Memory B cell (primary cell): ENCODE measurements at regions not wholly inside any gene's neighbourhood (a gene's known extent, or its start where the extent isn't known, plus 50 kb on each side); places are given as distances from the start of the nearest gene placed in this dataset.

ENCODE experiments used
- ATAC-seq: fragments of 150-1000 bp; cut with Tn5 transposase; 2 replicates; pipeline ENCODE4 v1.10.0; 2021; ENCODE audit warnings: low read depth, mild to moderate bottlenecking, moderate library complexity
- DNase-seq, 2 donors: peaks; one replicate each; pipeline ENCODE4 v3.0.0; 2022; ENCODE audit warnings: low spot score in 2 of 2
- H3K27ac Mint-ChIP-seq: one replicate; pipeline ENCODE4 v1.8.0; 2022; ENCODE audit warnings: mild to moderate bottlenecking, moderate library complexity, mixed read lengths
- H3K27me3 Mint-ChIP-seq: one replicate; pipeline ENCODE4 v1.8.0; 2022; ENCODE audit warnings: mixed read lengths
- H3K36me3 Mint-ChIP-seq: one replicate; pipeline ENCODE4 v1.8.0; 2022; ENCODE audit warnings: mild to moderate bottlenecking, mixed read lengths
- H3K4me1 Mint-ChIP-seq: one replicate; pipeline ENCODE4 v1.8.0; 2022; ENCODE audit warnings: mixed read lengths
- H3K4me3 Mint-ChIP-seq: one replicate; pipeline ENCODE4 v1.8.0; 2022; ENCODE audit warnings: mild to moderate bottlenecking, moderate library complexity, mixed read lengths
- H3K9me3 Mint-ChIP-seq: one replicate; pipeline ENCODE4 v1.8.0; 2022; ENCODE audit warnings: mixed read lengths

DNA sequence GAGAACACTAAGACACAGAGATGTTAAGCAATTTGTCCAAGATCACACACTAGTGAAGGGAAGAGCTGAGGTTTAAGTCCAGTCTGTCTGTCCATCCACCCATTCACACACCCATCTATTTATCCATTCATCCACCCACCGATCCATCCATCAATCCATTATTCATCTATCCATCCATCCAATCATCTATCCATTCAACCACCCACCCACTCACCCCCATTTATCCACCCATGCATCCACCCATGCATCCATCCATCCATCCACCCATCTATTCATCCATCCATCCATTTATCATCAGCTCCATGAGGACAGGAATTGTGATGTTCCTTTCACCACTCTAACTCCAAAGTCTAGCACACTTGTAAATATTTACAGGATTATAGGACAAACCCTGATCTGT is 242.3 kb upstream of the PMEPA1 start:
- Mint-ChIP-seq H3K36me3 (peaks cover 2% of the 10 kb centered on the region), H3K27me3 (peaks cover 26% of the 10 kb centered on the region), H3K4me1 (no peaks in the 10 kb centered on the region), H3K9me3 (peaks cover 9% of the 10 kb centered on the region), H3K27ac (no peak overlapping the region), H3K4me3 (no peak overlapping the region)
- DNase-seq (no peak), ATAC-seq (no peak)

DNA sequence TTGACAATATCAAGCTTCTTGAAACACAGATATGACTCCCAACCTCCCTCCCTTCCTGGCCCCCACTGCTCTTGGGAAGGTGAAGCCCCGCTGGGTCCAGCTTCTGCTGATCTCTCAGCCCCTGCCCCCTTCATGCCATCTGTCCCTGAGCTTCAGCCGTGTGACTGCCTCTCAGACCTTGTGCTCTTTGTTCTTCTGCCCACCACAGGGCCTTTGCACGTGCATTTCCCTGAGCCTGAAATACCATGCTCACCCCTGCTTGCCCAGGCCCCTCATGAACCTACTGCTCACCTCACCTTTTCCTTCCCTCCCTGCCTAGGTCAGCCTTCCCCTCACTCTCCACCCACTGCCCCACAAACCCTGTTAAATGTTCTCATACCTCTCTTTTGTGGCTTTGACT is 241.7 kb upstream of the PMEPA1 start:
- H3K27ac Mint-ChIP-seq: no peak overlapping the region
- H3K9me3 Mint-ChIP-seq: peaks cover 9% of the 10 kb centered on the region
- H3K4me3 Mint-ChIP-seq: no peak overlapping the region
- peaks cover 27% of the 10 kb centered on the region for H3K27me3 Mint-ChIP-seq
- DNase-seq (no peak), ATAC-seq (no peak)
- peaks cover 2% of the 10 kb centered on the region for H3K36me3 Mint-ChIP-seq
- no peaks in the 10 kb centered on the region for H3K4me1 Mint-ChIP-seq

- peaks cover 27% of the 10 kb centered on the region for H3K27me3 Mint-ChIP-seq
- peaks cover 2% of the 10 kb centered on the region for H3K36me3 Mint-ChIP-seq
- DNase-seq (no peak), ATAC-seq (no peak)
- H3K4me1 Mint-ChIP-seq: no peaks in the 10 kb centered on the region
- no peak overlapping the region for H3K27ac Mint-ChIP-seq
- H3K4me3 Mint-ChIP-seq: no peak overlapping the region
- peaks cover 9% of the 10 kb centered on the region for H3K9me3 Mint-ChIP-seq
These were observed 241.1 kb upstream of the PMEPA1 start for GRCh38 chr20:57950764-57951485.

GRCh38 chr20:57948180-57948955 is 238.6 kb upstream of the PMEPA1 start:
- peaks cover 9% of the 10 kb centered on the region for H3K9me3 Mint-ChIP-seq
- no peak for DNase-seq

GRCh38 chr20:57947421-57948179 is 237.8 kb upstream of the PMEPA1 start:
- no peaks in the 10 kb centered on the region for H3K4me1 Mint-ChIP-seq
- peaks cover 9% of the 10 kb centered on the region for H3K9me3 Mint-ChIP-seq
- DNase-seq: no peak
- H3K4me3 Mint-ChIP-seq: no peak overlapping the region
- H3K27ac Mint-ChIP-seq: no peak overlapping the region
- ATAC-seq: no peak
- H3K36me3 Mint-ChIP-seq: peaks cover 2% of the 10 kb centered on the region
- peaks cover 23% of the 10 kb centered on the region for H3K27me3 Mint-ChIP-seq

More at GRCh38 chr20:57948180-57948955, 238.6 kb upstream of the PMEPA1 start:
- ATAC-seq: no peak
- H3K36me3 Mint-ChIP-seq: peaks cover 2% of the 10 kb centered on the region
- H3K4me3 Mint-ChIP-seq: no peak overlapping the region
- H3K4me1 Mint-ChIP-seq: no peaks in the 10 kb centered on the region
- no peak overlapping the region for H3K27ac Mint-ChIP-seq
- peaks cover 20% of the 10 kb centered on the region for H3K27me3 Mint-ChIP-seq

- ATAC-seq (no peak), DNase-seq (no peak)
- Mint-ChIP-seq H3K27ac (no peak overlapping the region), H3K27me3 (peaks cover 19% of the 10 kb centered on the region), H3K4me1 (no peaks in the 10 kb centered on the region), H3K36me3 (peaks cover under 1% of the 10 kb centered on the region), H3K4me3 (no peak overlapping the region), H3K9me3 (peaks cover 9% of the 10 kb centered on the region)
These were observed 236.9 kb upstream of the PMEPA1 start for GRCh38 chr20:57946559-57947315.

DNA sequence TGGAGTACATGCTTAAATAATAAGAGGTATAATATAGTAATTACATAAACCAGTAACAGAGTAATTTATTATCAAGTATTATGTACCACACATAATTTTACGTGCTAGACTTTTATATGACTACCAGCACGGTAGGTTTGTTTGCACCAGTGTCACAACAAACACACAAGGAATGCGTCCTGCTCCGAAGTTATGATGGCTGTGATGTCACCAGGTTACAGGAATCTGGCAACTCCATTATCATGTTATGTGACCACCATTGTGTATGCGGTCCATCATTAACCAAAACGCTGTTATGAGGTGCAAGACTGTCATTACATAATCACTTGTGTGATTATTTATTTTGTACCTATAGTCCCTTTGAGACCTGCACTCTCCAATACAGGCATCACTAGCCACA is 235.2 kb upstream of the PMEPA1 start:
- Mint-ChIP-seq H3K4me3 (no peak overlapping the region), H3K9me3 (peaks cover 7% of the 10 kb centered on the region), H3K36me3 (no peaks in the 10 kb centered on the region), H3K4me1 (no peaks in the 10 kb centered on the region), H3K27ac (no peak overlapping the region), H3K27me3 (peaks cover 18% of the 10 kb centered on the region)
- no peak for DNase-seq
- no peak for ATAC-seq

DNA sequence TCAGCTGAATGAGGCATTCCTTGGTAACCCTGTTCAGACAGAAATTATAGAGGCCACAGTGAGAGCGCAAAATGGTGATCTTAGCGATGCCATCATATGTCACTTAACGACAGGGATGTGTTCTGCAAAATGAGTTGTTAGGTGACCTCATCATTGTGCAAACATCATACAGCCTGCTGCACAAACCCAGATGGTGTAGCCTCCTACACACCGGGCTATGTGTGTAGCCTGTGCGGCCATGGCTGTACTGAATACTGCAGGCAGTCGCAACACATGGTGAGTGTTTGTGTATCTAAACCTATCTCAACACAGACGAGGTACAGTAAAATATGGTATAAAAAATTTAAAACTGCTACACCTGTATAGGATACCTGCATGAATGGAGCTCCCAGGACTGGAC is 234.1 kb upstream of the PMEPA1 start:
- H3K9me3 Mint-ChIP-seq: peaks cover 4% of the 10 kb centered on the region
- no peaks in the 10 kb centered on the region for H3K36me3 Mint-ChIP-seq
- no peak overlapping the region for H3K27ac Mint-ChIP-seq
- H3K27me3 Mint-ChIP-seq: peaks cover 14% of the 10 kb centered on the region
- H3K4me3 Mint-ChIP-seq: no peak overlapping the region
- H3K4me1 Mint-ChIP-seq: no peaks in the 10 kb centered on the region
- ATAC-seq: no peak
- no peak for DNase-seq

DNA sequence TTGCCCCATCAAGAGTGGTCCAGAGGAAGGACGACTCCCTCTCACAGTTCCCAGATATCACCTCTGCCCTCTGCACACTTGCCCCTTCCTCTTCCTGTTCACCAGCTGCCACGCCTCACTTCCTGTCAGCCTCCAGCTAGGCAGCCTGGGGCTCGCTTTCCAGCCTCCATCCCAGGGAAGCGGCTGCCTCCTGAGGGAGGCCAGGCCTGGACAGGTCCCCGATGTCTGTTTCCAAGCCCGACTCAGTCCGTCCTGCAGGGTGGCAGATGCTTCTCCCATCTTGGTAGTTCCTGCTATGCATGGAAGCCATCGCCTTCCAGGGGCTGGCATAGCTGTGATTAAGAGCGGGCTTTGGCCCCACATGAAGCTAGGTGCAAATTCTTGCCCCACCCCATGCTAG is 233.5 kb upstream of the PMEPA1 start:
- ATAC-seq (no peak), DNase-seq (no peak)
- no peak overlapping the region for H3K4me3 Mint-ChIP-seq
- H3K9me3 Mint-ChIP-seq: peaks cover 2% of the 10 kb centered on the region
- peaks cover 14% of the 10 kb centered on the region for H3K27me3 Mint-ChIP-seq
- no peak overlapping the region for H3K27ac Mint-ChIP-seq
- H3K36me3 Mint-ChIP-seq: no peaks in the 10 kb centered on the region
- no peaks in the 10 kb centered on the region for H3K4me1 Mint-ChIP-seq

GRCh38 chr20:57941604-57942381 is 232.0 kb upstream of the PMEPA1 start:
- ATAC-seq: no peak
- Mint-ChIP-seq H3K9me3 (peaks cover 2% of the 10 kb centered on the region), H3K4me3 (no peak overlapping the region), H3K27ac (no peak overlapping the region), H3K27me3 (peaks cover 21% of the 10 kb centered on the region), H3K36me3 (no peaks in the 10 kb centered on the region), H3K4me1 (no peaks in the 10 kb centered on the region)
- no peak for DNase-seq

DNA sequence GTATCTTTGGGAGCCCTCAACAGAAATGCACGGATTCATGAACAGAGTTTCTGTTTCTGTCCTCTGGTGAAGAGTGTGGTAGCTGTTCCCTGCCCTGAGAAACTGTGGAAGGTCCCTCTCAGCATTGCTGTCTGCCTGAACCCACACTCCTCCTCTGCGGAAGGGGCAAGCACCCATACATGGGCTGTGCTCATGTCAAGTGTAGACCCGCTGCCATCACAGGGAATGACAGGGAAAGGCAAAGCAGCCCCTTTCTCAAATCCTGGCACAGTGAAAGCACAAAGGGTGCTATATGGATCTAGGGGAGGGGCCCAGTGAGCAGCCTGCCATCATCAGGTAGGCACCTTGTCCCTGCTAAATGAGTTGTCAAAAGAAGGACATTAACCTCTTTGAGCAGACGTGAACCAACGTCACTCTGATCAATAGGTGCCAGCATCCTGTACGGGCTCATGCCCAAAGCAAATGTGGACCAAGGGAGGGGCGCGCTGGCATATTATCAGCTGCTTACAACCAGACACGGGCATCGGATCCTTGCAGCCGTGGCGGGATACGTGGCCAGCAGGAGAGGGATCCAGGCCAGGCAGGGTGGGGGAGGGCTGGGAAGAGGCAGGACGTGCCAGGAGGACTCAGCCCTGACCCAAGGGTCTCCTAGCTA is 231.2 kb upstream of the PMEPA1 start:
- H3K27me3 Mint-ChIP-seq: peaks cover 20% of the 10 kb centered on the region
- no peak overlapping the region for H3K4me3 Mint-ChIP-seq
- no peak overlapping the region for H3K27ac Mint-ChIP-seq
- no peaks in the 10 kb centered on the region for H3K4me1 Mint-ChIP-seq
- DNase-seq (no peak), ATAC-seq (no peak)
- H3K9me3 Mint-ChIP-seq: peaks cover 2% of the 10 kb centered on the region
- no peaks in the 10 kb centered on the region for H3K36me3 Mint-ChIP-seq

GRCh38 chr20:57940376-57940775 is 230.6 kb upstream of the PMEPA1 start:
- Mint-ChIP-seq H3K27me3 (peaks cover 20% of the 10 kb centered on the region), H3K9me3 (peaks cover 2% of the 10 kb centered on the region), H3K4me3 (no peak overlapping the region), H3K27ac (no peak overlapping the region), H3K36me3 (no peaks in the 10 kb centered on the region), H3K4me1 (no peaks in the 10 kb centered on the region)
- no peak for ATAC-seq
- DNase-seq: no peak

- Mint-ChIP-seq H3K4me3 (no peak overlapping the region), H3K36me3 (no peaks in the 10 kb centered on the region), H3K27me3 (peaks cover 22% of the 10 kb centered on the region), H3K4me1 (no peaks in the 10 kb centered on the region), H3K27ac (no peak overlapping the region), H3K9me3 (peaks cover 2% of the 10 kb centered on the region)
- DNase-seq: no peak
- no peak for ATAC-seq
These were observed 229.7 kb upstream of the PMEPA1 start for GRCh38 chr20:57939499-57939898.
